ENCODE measurements at regions not wholly inside any gene's neighbourhood (a gene's known extent, or its start where the extent isn't known, plus 50 kb on each side); places are given as distances from the start of the nearest gene placed in this dataset.
A peak's percentile ranks its signal among the peaks of the same experiment; 100 is the strongest.
"Not testable (repeated sequence)": the region's sequence is repeated elsewhere in the genome, so short reads cannot be mapped to it uniquely, and the experiment has no call there.

GRCh38 chr14:52202151-52202550 lies 65.3 kb upstream of the PTGDR start:
- DNase-seq (ENCODE audit: low read depth): no peak

GRCh38 chr14:52190337-52190931 lies 77.1 kb upstream of the PTGDR start:
- DNase-seq (ENCODE audit: low read depth): no peak

GRCh38 chr14:52189325-52189724 lies 78.2 kb upstream of the PTGDR start:
- no peak for DNase-seq (ENCODE audit: low read depth)

DNA sequence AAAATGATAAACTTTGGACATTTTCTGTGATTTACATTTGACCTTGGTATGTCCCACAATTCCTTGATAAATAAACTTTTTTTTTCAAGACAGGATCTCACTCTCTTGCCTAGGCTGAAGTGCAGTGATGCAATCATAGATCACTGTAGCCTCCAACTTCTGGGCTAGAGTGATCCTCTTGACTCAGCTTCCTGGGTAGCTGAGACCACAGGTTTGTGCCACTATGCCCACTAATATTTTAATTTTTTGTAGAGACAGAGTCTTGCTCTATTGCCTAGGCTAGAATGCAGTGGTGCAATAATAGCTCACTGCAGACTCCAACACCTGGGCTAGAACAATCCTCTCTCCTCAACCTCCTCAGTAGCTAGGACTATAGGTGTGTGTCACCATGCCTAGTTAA lies 79.1 kb upstream of the PTGDR start:
- DNase-seq (ENCODE audit: low read depth): no peak

DNA sequence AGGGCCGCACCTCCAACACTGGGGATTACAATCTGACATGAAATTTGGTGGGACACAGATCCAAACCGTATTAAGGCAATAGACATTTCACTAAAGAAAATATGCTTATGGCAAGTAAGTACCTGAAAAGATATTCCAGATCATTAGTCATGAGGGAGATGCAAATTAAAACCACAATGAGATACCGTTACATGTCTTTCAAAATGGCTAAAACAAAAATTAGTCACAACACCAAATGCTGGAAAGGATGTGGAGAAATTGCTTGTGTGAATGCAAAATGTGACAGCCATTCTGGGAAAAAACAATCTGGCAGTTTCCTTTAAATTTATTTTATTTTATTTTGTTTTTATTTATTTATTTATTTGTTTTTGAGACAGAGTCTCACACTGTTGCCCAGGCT lies 82.3 kb upstream of the PTGDR start:
- no peak for DNase-seq (ENCODE audit: low read depth)

GRCh38 chr14:52182853-52183252 lies 84.6 kb upstream of the PTGDR start:
- DNase-seq (ENCODE audit: low read depth): no peak

GRCh38 chr14:52179141-52179790 lies 88.2 kb upstream of the PTGDR start:
- DNase-seq (ENCODE audit: low read depth): no peak

DNA sequence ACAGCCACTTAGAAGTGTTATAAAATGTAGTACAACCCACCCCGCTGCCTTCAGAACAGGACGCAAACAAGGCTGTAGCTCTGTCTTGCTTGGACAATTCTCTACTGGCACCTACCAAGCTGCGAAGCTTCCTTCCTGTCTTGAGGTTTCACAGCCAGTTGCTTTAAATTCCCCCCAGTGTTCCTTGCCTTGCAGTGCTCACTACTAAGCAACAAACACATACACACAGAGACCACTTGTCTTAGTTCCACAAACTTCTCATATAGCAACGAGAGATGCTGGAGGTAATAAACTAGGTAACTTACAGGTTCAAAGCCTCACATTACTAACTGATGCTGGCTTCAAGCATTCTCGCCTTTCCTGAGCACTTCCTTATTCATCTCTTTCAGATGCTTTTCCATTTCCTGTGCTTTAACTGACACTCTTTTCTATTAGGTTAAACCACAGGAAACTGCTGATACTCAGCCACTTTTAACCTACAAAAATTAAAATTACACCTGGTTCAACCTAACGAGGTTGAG lies 91.5 kb upstream of the PTGDR start:
- DNase-seq (ENCODE audit: low read depth): peak; percentile 28

DNA sequence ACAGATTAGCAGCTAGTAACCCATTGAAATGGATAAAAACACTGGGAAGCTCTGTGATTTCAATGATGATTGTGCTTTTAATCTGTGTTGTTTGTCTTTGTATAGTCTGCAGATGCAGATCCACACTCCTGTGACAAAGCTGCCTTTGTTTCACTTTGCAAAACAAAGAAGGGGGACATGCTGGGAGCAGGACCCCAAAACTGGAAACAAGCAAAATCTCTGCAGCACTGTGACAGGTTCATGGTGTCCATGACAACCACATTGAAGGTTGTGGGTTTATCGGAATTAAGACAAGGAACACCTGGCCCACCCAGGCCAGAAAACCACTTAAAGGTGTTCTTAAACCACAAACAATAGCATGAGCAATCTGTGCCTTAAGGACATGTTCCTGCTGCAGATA lies 95.6 kb upstream of the PTGDR start:
- not testable (repeated sequence) for DNase-seq (ENCODE audit: low read depth)

- DNase-seq (ENCODE audit: low read depth): no peak
Observed at GRCh38 chr14:52166822-52167221, 98.0 kb upstream of the NID2 start.

DNA sequence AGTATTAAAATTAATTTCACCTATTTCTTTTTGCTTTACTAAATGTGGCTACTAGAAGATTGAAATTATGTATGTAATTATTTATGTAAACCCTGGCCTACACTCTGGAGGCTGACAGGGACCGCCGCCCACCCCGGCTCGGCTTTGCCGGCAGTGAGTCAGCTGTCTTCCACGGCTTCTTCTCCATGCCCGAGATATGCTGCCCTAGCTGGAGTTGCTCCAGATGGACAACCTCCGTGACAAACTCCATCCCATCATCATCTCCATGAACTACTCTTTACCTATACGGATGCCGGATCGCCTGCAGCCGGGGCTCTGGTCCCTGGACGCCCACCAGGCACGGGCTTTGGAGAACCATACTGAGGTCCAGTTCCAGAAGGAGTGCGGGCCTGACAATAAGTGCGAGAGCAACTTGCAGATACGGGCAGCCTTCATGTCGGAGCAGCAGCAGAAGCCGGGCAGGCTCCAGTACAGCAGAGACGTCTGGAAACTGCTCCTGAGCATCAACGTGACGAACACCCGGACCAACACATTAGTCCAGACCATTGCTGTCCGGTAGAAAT lies 86.9 kb upstream of the NID2 start:
- DNase-seq (ENCODE audit: low read depth): no peak

GRCh38 chr14:52154992-52155650 lies 86.3 kb upstream of the NID2 start:
- DNase-seq (ENCODE audit: low read depth): no peak

GRCh38 chr14:52153939-52154338 lies 85.1 kb upstream of the NID2 start:
- DNase-seq (ENCODE audit: low read depth): no peak

DNA sequence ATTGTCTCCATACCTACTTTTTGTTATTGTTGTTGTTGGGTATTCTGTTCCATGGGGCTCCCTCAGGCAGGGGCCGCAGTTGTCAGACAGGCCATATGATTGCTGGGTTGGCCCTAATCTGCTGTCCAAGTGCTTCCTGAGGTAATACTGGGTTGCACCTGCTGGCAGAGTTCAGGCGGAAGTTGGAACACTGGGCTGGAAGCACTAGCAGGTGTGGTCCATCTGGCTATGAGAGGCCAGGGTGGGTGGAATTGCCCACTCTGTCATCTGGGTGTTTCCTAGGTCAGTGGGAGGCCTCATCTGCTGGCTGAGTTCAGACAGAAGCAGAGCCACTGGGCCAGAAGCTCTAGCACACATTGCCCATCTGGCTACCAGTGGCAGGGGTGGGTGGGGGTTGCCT lies 81.3 kb upstream of the NID2 start:
- no peak for DNase-seq (ENCODE audit: low read depth)

GRCh38 chr14:52148371-52148770 lies 79.5 kb upstream of the NID2 start:
- DNase-seq (ENCODE audit: low read depth): no peak

DNA sequence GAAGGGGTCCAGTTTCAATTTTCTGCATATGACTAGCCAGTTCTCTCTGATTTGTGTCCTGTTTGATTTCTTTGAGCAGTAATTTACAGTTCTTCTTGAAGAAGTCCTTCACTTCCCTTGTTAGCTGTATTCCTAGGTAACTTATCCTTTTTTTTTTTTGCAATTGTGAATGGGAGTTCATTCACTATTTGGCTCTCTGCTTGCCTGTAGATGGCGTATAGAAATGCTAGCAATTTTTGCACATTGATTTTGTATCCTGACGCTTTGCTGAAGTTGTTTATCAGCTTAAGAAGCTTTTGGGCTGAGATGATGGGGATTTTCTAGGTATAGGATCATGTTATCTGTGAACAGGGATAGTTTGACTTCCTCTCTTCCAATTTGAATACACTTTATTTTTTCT lies 77.6 kb upstream of the NID2 start:
- DNase-seq (ENCODE audit: low read depth): no peak

- DNase-seq (ENCODE audit: low read depth): not testable (repeated sequence)
Observed at GRCh38 chr14:52144099-52144498, 75.2 kb upstream of the NID2 start.

- no peak for DNase-seq (ENCODE audit: low read depth)
Observed at GRCh38 chr14:52142504-52142903, 73.6 kb upstream of the NID2 start.

DNA sequence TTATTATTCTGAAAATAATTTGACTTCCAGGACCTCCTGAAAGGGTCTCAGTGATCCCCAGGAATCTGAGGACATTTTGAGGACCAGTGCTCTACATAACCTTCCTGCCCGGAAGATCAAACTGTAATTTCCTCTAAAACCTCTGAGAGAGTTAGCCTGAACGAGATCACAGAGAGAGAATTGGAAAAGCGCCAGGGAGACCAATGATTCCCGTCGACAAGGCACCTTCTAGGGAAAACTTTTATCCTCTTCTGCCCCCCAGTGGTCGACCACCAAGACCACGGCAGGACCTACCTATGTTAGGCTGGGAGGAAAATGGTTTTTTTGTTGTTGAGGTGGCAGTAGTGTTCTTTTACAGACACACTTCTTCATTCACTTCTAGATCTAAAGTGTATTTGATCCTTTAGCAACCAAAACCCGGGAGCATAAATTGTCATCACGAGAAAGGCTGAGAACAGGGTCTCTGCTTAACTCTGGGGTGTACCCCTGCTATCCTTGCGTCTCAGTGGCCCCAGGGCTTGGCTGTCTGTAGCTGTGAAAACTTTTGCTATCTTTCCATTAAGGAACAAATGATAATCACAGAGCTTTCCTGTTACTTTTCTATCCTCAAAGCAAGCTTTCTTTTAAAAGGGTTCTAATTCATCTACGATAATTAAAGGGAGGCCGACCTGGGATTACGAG lies 62.9 kb upstream of the NID2 start:
- DNase-seq (ENCODE audit: low read depth): peak; percentile 30

DNA sequence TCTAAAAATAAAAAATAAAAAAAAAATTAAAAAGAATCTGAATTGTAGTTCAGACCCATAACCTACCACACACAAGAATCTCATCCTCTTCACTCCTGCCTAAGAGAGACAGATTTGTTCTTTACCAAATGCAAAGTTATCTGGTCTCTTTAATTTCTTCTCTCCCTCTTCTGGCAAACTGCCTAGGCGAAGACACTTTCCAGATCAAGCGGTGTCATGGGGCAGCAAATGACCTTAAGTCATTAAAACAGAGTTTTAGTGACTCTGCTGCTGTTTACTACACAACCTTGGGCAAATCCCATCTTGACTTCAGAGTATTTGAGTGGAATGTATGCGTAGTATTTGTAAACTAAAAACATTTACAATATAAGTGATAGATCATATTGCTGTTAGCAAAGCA lies 60.9 kb upstream of the NID2 start:
- DNase-seq (ENCODE audit: low read depth): no peak

- no peak for DNase-seq (ENCODE audit: low read depth)
Observed at GRCh38 chr14:52125885-52126284, 57.0 kb upstream of the NID2 start.
